Spinal cord (tissue), 9 donors: ENCODE measurements at regions not wholly inside any gene's neighbourhood (a gene's known extent, or its start where the extent isn't known, plus 50 kb on each side); places are given as distances from the start of the nearest gene placed in this dataset.

Experiments used
- DNase-seq, 6 donors: peaks; one replicate each; pipeline versions ENCODE4 v3.0.0 to v3.0.0-alpha.2; 2013 to 2015; ENCODE audit warnings: low spot score in 6 of 6, low read depth in 4 of 6
- H3K27ac ChIP-seq: one replicate; pipeline ENCODE4 v1.5.1; 2013; ENCODE audit warnings: low read depth, low read length, control low read depth
- H3K27me3 ChIP-seq: one replicate; pipeline ENCODE4 v1.6.1; 2013; ENCODE audit warnings: low read length; ENCODE audit not compliant: control insufficient read depth, insufficient read depth
- H3K36me3 ChIP-seq: one replicate; pipeline ENCODE4 v1.6.1; 2013; ENCODE audit warnings: low read length; ENCODE audit not compliant: control insufficient read depth, insufficient read depth
- H3K4me1 ChIP-seq: one replicate; pipeline ENCODE4 v1.6.1; 2013; ENCODE audit warnings: low read length; ENCODE audit not compliant: control insufficient read depth, insufficient read depth
- H3K4me3 ChIP-seq: one replicate; pipeline ENCODE4 v1.5.1; 2013; ENCODE audit warnings: low read depth, low read length, control low read depth
- H3K9me3 ChIP-seq: one replicate; pipeline ENCODE4 v1.6.1; 2013; ENCODE audit warnings: low read length; ENCODE audit not compliant: control insufficient read depth, insufficient read depth
- WGBS: methylation state at CpG from one replicate; pipeline ENCODE4 v1.1.5; 2013; ENCODE audit warnings: missing lambda C conversion rate; ENCODE audit not compliant: insufficient coverage; 5-methylcytosine and 5-hydroxymethylcytosine counted together
- donor health status: healthy.

GRCh38 chr2:16832910-16833309, 167.3 kb upstream of the CYRIA start:
- Histone ChIP-seq H3K27me3 (no peaks in the 10 kb centered on the region), H3K36me3 (no peaks in the 10 kb centered on the region), H3K9me3 (no peaks in the 10 kb centered on the region), H3K4me3 (no peak overlapping the region), H3K27ac (no peak overlapping the region), H3K4me1 (no peaks in the 10 kb centered on the region)
- DNase-seq = no peak

- Histone ChIP-seq H3K36me3 (no peaks in the 10 kb centered on the region), H3K4me1 (no peaks in the 10 kb centered on the region), H3K4me3 (no peak overlapping the region), H3K27ac (no peak overlapping the region), H3K9me3 (no peaks in the 10 kb centered on the region), H3K27me3 (no peaks in the 10 kb centered on the region)
- DNase-seq = no peak
- 63% methylated on average over 2 of the region's 3 CpGs for WGBS
These were observed 163.2 kb upstream of the CYRIA start for GRCh38 chr2:16828828-16829160.

GRCh38 chr2:16828044-16828827, 162.6 kb upstream of the CYRIA start:
- DNase-seq = no peak
- H3K27ac ChIP-seq = no peak overlapping the region
- H3K9me3 ChIP-seq = no peaks in the 10 kb centered on the region
- H3K4me1 ChIP-seq = no peaks in the 10 kb centered on the region
- no peak overlapping the region for H3K4me3 ChIP-seq
- H3K36me3 ChIP-seq = no peaks in the 10 kb centered on the region
- no peaks in the 10 kb centered on the region for H3K27me3 ChIP-seq
- WGBS = 49% methylated on average over 3 of the region's 7 CpGs

GRCh38 chr2:16824472-16824871, 158.8 kb upstream of the CYRIA start:
- Histone ChIP-seq H3K27me3 (no peaks in the 10 kb centered on the region), H3K4me1 (no peaks in the 10 kb centered on the region), H3K4me3 (no peak overlapping the region), H3K9me3 (no peaks in the 10 kb centered on the region), H3K27ac (no peak overlapping the region), H3K36me3 (no peaks in the 10 kb centered on the region)
- no peak for DNase-seq
- WGBS = no CpG with 5 or more reads among the region's 1 CpG

- Histone ChIP-seq H3K4me1 (no peaks in the 10 kb centered on the region), H3K36me3 (no peaks in the 10 kb centered on the region), H3K4me3 (no peak overlapping the region), H3K27me3 (no peaks in the 10 kb centered on the region), H3K9me3 (no peaks in the 10 kb centered on the region), H3K27ac (no peak overlapping the region)
- peak in 1 of 6 donors; percentile 8 for DNase-seq
- 71% methylated on average over 2 of the region's 2 CpGs for WGBS
These were observed 156.1 kb upstream of the CYRIA start for GRCh38 chr2:16821692-16822091.

GRCh38 chr2:16818203-16818556, 152.5 kb upstream of the CYRIA start:
- H3K4me3 ChIP-seq = no peak overlapping the region
- no peak overlapping the region for H3K27ac ChIP-seq
- no peaks in the 10 kb centered on the region for H3K27me3 ChIP-seq
- WGBS = 79% methylated on average over 2 of the region's 5 CpGs
- H3K9me3 ChIP-seq = no peaks in the 10 kb centered on the region
- no peak for DNase-seq
- no peaks in the 10 kb centered on the region for H3K36me3 ChIP-seq
- H3K4me1 ChIP-seq = no peaks in the 10 kb centered on the region

- H3K4me3 ChIP-seq = no peak overlapping the region
- no peaks in the 10 kb centered on the region for H3K36me3 ChIP-seq
- WGBS = no CpG with 5 or more reads among the region's 3 CpGs
- no peak overlapping the region for H3K27ac ChIP-seq
- DNase-seq = no peak
- H3K9me3 ChIP-seq = no peaks in the 10 kb centered on the region
- H3K4me1 ChIP-seq = no peaks in the 10 kb centered on the region
- no peaks in the 10 kb centered on the region for H3K27me3 ChIP-seq
These were observed 151.9 kb upstream of the CYRIA start for GRCh38 chr2:16817305-16818202.

- H3K4me1 ChIP-seq = no peaks in the 10 kb centered on the region
- no peaks in the 10 kb centered on the region for H3K9me3 ChIP-seq
- DNase-seq = no peak
- no peak overlapping the region for H3K27ac ChIP-seq
- no peaks in the 10 kb centered on the region for H3K36me3 ChIP-seq
- H3K4me3 ChIP-seq = no peak overlapping the region
- H3K27me3 ChIP-seq = no peaks in the 10 kb centered on the region
- 100% methylated on average over 1 of the region's 4 CpGs for WGBS
These were observed 150.9 kb upstream of the CYRIA start for GRCh38 chr2:16816522-16816921.

GRCh38 chr2:16816016-16816415, 150.4 kb upstream of the CYRIA start:
- Histone ChIP-seq H3K27ac (no peak overlapping the region), H3K27me3 (no peaks in the 10 kb centered on the region), H3K4me1 (no peaks in the 10 kb centered on the region), H3K9me3 (no peaks in the 10 kb centered on the region), H3K4me3 (no peak overlapping the region), H3K36me3 (no peaks in the 10 kb centered on the region)
- no peak for DNase-seq
- 92% methylated on average over 1 of the region's 1 CpG for WGBS

- WGBS = no CpG with 5 or more reads among the region's 1 CpG
- DNase-seq = no peak
- no peaks in the 10 kb centered on the region for H3K9me3 ChIP-seq
- no peaks in the 10 kb centered on the region for H3K4me1 ChIP-seq
- no peaks in the 10 kb centered on the region for H3K27me3 ChIP-seq
- H3K4me3 ChIP-seq = no peak overlapping the region
- no peaks in the 10 kb centered on the region for H3K36me3 ChIP-seq
- no peak overlapping the region for H3K27ac ChIP-seq
These were observed 148.0 kb upstream of the CYRIA start for GRCh38 chr2:16813593-16813992.
